OCI-LY7 (cell line): ENCODE measurements at regions not wholly inside any gene's neighbourhood (a gene's known extent, or its start where the extent isn't known, plus 50 kb on each side); places are given as distances from the start of the nearest gene placed in this dataset.

ENCODE experiments used
- EZH2phosphoT487 ChIP-seq: fragments of 200-600 bp; sonication (generic); IDR thresholded peaks from 2 replicates; pipeline ENCODE4 v1.6.1; 2018; ENCODE audit warnings: low read depth, borderline replicate concordance, mild to moderate bottlenecking, mixed run types, antibody characterized with exemption, low read length, moderate library complexity, mixed read lengths
- TF ChIP-seq, protein P1 (sequence below): fragments of 200-600 bp; sonication (generic); conservative IDR thresholded peaks from 2 replicates; pipeline ENCODE4 v1.5.1; 2014; ENCODE audit warnings: mild to moderate bottlenecking, antibody characterized with exemption, low read length, moderate library complexity, mixed read lengths

DNA sequence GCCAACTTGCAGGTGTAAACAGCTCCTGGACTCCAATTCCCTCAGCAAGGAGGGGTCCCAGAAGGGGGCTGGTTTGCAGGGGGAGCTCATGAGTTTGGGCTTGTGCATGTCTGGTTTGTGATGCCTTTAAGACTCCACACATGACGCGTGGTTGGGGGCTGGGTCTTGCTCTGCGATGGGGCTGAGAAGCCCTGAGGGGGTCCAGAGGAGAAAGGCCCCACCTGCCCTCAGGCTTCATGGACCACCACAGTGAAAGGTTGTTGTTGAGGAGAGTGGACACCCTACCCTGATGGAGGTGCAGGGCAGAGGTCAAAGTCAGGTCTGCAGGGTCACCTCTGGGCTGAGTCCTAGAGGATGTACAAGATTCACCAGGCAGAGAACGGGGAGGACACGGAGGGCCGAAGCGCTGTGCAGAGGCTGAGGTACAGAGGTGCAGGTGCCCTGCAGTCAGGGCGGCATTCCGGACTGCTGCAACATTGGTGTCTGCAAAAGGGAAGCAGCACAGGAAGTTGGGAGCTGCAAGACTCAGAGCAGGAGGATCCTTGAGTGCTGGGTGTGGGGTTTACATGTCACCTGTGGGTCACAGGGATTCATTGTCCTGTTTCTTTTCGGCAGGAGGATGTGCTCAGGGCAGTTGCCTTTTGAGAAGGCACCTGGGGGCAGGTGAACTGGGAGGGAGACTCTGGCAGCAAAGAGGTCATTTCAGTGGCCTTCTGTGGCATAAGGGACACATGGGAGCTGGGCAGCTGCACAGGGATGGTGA, 399.4 kb downstream of the PTPRU start:
- TF ChIP-seq, protein P1, sequence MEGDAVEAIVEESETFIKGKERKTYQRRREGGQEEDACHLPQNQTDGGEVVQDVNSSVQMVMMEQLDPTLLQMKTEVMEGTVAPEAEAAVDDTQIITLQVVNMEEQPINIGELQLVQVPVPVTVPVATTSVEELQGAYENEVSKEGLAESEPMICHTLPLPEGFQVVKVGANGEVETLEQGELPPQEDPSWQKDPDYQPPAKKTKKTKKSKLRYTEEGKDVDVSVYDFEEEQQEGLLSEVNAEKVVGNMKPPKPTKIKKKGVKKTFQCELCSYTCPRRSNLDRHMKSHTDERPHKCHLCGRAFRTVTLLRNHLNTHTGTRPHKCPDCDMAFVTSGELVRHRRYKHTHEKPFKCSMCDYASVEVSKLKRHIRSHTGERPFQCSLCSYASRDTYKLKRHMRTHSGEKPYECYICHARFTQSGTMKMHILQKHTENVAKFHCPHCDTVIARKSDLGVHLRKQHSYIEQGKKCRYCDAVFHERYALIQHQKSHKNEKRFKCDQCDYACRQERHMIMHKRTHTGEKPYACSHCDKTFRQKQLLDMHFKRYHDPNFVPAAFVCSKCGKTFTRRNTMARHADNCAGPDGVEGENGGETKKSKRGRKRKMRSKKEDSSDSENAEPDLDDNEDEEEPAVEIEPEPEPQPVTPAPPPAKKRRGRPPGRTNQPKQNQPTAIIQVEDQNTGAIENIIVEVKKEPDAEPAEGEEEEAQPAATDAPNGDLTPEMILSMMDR, result no peak
- no peak for TF ChIP-seq EZH2phosphoT487
